PC-3 (cell line): ENCODE measurements at regions not wholly inside any gene's neighbourhood (a gene's known extent, or its start where the extent isn't known, plus 50 kb on each side); places are given as distances from the start of the nearest gene placed in this dataset.
"Not testable (repeated sequence)": the region's sequence is repeated elsewhere in the genome, so short reads cannot be mapped to it uniquely, and the experiment has no call there.

ENCODE experiments used
- ATAC-seq: fragments of 200-7000 bp; cut with Tn5 transposase; 2 replicates; pipeline ENCODE4 v1.9.1; 2020; ENCODE audit warnings: mild to moderate bottlenecking, moderate library complexity
- BruUV-seq: library from RNA; stranded (reverse); fragments of 400-500 nt; replicated peaks from 2 replicates; lab custom pipeline; 2021; lab: Mats Ljungman, UMichigan
- CTCF ChIA-PET: fragments of 300-600 bp; sonication (Branson Sonifier 250); formaldehyde crosslinking; loops from one replicate; lab custom pipeline; 2022; ENCODE audit warnings: antibody characterized with exemption; lab: Charles Lee
- POLR2A ChIA-PET: fragments of 300-600 bp; sonication (Branson Sonifier 250); formaldehyde crosslinking; loops from one replicate; lab custom pipeline; 2022; ENCODE audit warnings: antibody characterized with exemption; ENCODE audit not compliant: unreplicated experiment; lab: Charles Lee
- DNase-seq: peaks from one replicate; pipeline ENCODE4 v3.0.0-alpha.2; 2015
- H2AFZ ChIP-seq: fragments of 300-600 bp; sonication (generic); 2 replicates; pipeline ENCODE4 v1.6.0; 2016; ENCODE audit warnings: antibody characterized with exemption, low read length
- H3F3A ChIP-seq: fragments of 300-600 bp; sonication (generic); one replicate; pipeline ENCODE4 v1.6.0; 2017; ENCODE audit warnings: antibody characterized with exemption, low read length, control low read depth, mild to moderate bottlenecking; ENCODE audit not compliant: unreplicated experiment
- H3K27ac ChIP-seq: fragments of 300-600 bp; sonication (generic); 2 replicates; pipeline ENCODE4 v1.5.1; 2016; ENCODE audit warnings: mild to moderate bottlenecking, low read length
- H3K27me3 ChIP-seq: fragments of 300-600 bp; sonication (generic); 2 replicates; pipeline ENCODE4 v1.6.1; 2016; ENCODE audit warnings: low read length, mixed read lengths
- H3K36me3 ChIP-seq: fragments of 300-600 bp; sonication (generic); 2 replicates; pipeline ENCODE4 v1.6.1; 2016; ENCODE audit warnings: low read depth, mixed run types, low read length, mixed read lengths
- H3K4me1 ChIP-seq: fragments of 300-600 bp; sonication (generic); 2 replicates; pipeline ENCODE4 v1.5.1; 2016; ENCODE audit warnings: low read length; ENCODE audit not compliant: insufficient read depth
- H3K4me2 ChIP-seq: fragments of 300-600 bp; sonication (generic); 2 replicates; pipeline ENCODE4 v1.6.0; 2016; ENCODE audit warnings: low read length
- H3K4me3 ChIP-seq: fragments of 300-600 bp; sonication (generic); 2 replicates; pipeline ENCODE4 v1.5.1; 2016; ENCODE audit warnings: mild to moderate bottlenecking, low read length, mixed read lengths
- H3K79me2 ChIP-seq: fragments of 300-600 bp; sonication (generic); 2 replicates; pipeline ENCODE4 v1.6.1; 2017; ENCODE audit warnings: low read length, mixed read lengths
- H3K9ac ChIP-seq: fragments of 300-600 bp; sonication (generic); 2 replicates; pipeline ENCODE4 v1.6.0; 2016; ENCODE audit warnings: mild to moderate bottlenecking, low read length
- H3K9me2 ChIP-seq: fragments of 300-600 bp; sonication (generic); replicated peaks from 2 replicates; pipeline ENCODE4 v1.6.1; 2016; ENCODE audit warnings: mixed run types, low read length, mixed read lengths
- H3K9me3 ChIP-seq: fragments of 300-600 bp; sonication (generic); 2 replicates; pipeline ENCODE4 v1.6.1; 2016; ENCODE audit warnings: low read length, mixed read lengths
- H4K20me1 ChIP-seq: fragments of 300-600 bp; sonication (generic); 2 replicates; pipeline ENCODE4 v1.6.1; 2016; ENCODE audit warnings: low read length, mixed read lengths
- CTCF ChIP-seq: fragments of 300-600 bp; sonication (generic); conservative IDR thresholded peaks from 2 replicates; pipeline ENCODE4 v1.5.1; 2017; ENCODE audit warnings: antibody characterized with exemption, low read depth, mild to moderate bottlenecking, low read length
- EZH2 ChIP-seq: fragments of 300-600 bp; sonication (generic); IDR thresholded peaks from one replicate; pipeline ENCODE4 v1.6.1; 2017; ENCODE audit warnings: antibody characterized with exemption, mild to moderate bottlenecking, low read length; ENCODE audit not compliant: unreplicated experiment
- EZH2phosphoT487 ChIP-seq: fragments of 300-600 bp; sonication (generic); IDR thresholded peaks from 2 replicates; pipeline ENCODE4 v1.6.1; 2018; ENCODE audit warnings: mild to moderate bottlenecking, antibody characterized with exemption, low read length, borderline replicate concordance
- intact Hi-C: fragments of 100-400 bp; cut with micrococcal nuclease; formaldehyde crosslinking; loops from 2 replicates; pipeline ENCODE4 v1.9.0; 2023

- POLR2A ChIA-PET, H2AFZ ChIP-seq, H4K20me1 ChIP-seq, H3F3A ChIP-seq, ATAC-seq, H3K27me3 ChIP-seq, H3K4me1 ChIP-seq, H3K4me2 ChIP-seq, H3K9me2 ChIP-seq, H3K4me3 ChIP-seq, H3K9ac ChIP-seq, H3K36me3 ChIP-seq, DNase-seq, BruUV-seq, intact Hi-C loops, H3K9me3 ChIP-seq, H3K79me2 ChIP-seq, H3K27ac ChIP-seq: not testable (repeated sequence)
- CTCF ChIA-PET: interaction anchor here (0.6 kb wide), 1 partner anchor 931 kb away, joined by 4 read pairs; no protein-coding TSS in a partner anchor
Observed at GRCh38 chr1:112829691-112830090, 114.6 kb upstream of the PPM1J start.

GRCh38 chr1:112828716-112829115, 113.6 kb upstream of the PPM1J start:
- ATAC-seq (no peak), DNase-seq (no peak)
- intact Hi-C loops: no loop called here
- ChIA-PET CTCF (no interaction called here), POLR2A (no interaction called here)
- Histone ChIP-seq H2AFZ (no peak overlapping the region), H3K79me2 (no peaks in the 10 kb centered on the region), H4K20me1 (no peaks in the 10 kb centered on the region), H3K9me2 (no peaks in the 10 kb centered on the region), H3K27ac (no peak overlapping the region), H3K4me3 (no peak overlapping the region), H3K36me3 (no peaks in the 10 kb centered on the region), H3K4me2 (no peak overlapping the region), H3K9me3 (no peaks in the 10 kb centered on the region), H3K9ac (no peak overlapping the region), H3F3A (no peaks in the 10 kb centered on the region), H3K27me3 (no peaks in the 10 kb centered on the region), H3K4me1 (no peaks in the 10 kb centered on the region)
- no TSS peak for BruUV-seq
- no peak for TF ChIP-seq CTCF
- no peak for TF ChIP-seq EZH2
- TF ChIP-seq EZH2phosphoT487: no peak

- ATAC-seq, H3K27me3 ChIP-seq, intact Hi-C loops, DNase-seq, H3K9me3 ChIP-seq, H2AFZ ChIP-seq, H3K4me1 ChIP-seq, H3K4me3 ChIP-seq, POLR2A ChIA-PET, H3K9ac ChIP-seq, CTCF ChIA-PET, BruUV-seq, H3F3A ChIP-seq, H3K79me2 ChIP-seq, H3K36me3 ChIP-seq, H3K4me2 ChIP-seq, H3K9me2 ChIP-seq, H4K20me1 ChIP-seq, H3K27ac ChIP-seq: not testable (repeated sequence)
Observed at GRCh38 chr1:112827391-112827790, 112.3 kb upstream of the PPM1J start.

- Histone ChIP-seq H3K27me3 (no peaks in the 10 kb centered on the region), H3K4me2 (no peak overlapping the region), H3K9me2 (no peaks in the 10 kb centered on the region), H3K27ac (no peak overlapping the region), H4K20me1 (no peaks in the 10 kb centered on the region), H3K79me2 (no peaks in the 10 kb centered on the region), H3K4me3 (no peak overlapping the region), H3K9me3 (no peaks in the 10 kb centered on the region), H3K4me1 (no peaks in the 10 kb centered on the region), H3K9ac (no peak overlapping the region), H2AFZ (no peak overlapping the region), H3F3A (no peaks in the 10 kb centered on the region), H3K36me3 (no peaks in the 10 kb centered on the region)
- BruUV-seq: no TSS peak
- no peak for ATAC-seq
- POLR2A ChIA-PET: no interaction called here
- CTCF ChIA-PET: no interaction called here
- intact Hi-C loops: no loop called here
- no peak for DNase-seq
- TF ChIP-seq EZH2 (no peak), EZH2phosphoT487 (no peak), CTCF (no peak)
Observed at GRCh38 chr1:112826217-112826944, 111.2 kb upstream of the PPM1J start.

GRCh38 chr1:112825563-112826216, 110.6 kb upstream of the PPM1J start:
- not testable (repeated sequence) for BruUV-seq

More at GRCh38 chr1:112825563-112826216, 110.6 kb upstream of the PPM1J start:
- H4K20me1 ChIP-seq, H3K9me2 ChIP-seq, CTCF ChIA-PET, H3K9ac ChIP-seq, H3K9me3 ChIP-seq, H3F3A ChIP-seq, H2AFZ ChIP-seq, H3K4me1 ChIP-seq, ATAC-seq, H3K27ac ChIP-seq, H3K36me3 ChIP-seq, POLR2A ChIA-PET, H3K27me3 ChIP-seq, intact Hi-C loops, H3K4me3 ChIP-seq, H3K79me2 ChIP-seq, DNase-seq, H3K4me2 ChIP-seq: not testable (repeated sequence)
